H9 (cell line): ENCODE measurements at regions not wholly inside any gene's neighbourhood (a gene's known extent, or its start where the extent isn't known, plus 50 kb on each side); places are given as distances from the start of the nearest gene placed in this dataset.

ENCODE experiments used
- DNase-seq: peaks from one replicate; pipeline ENCODE4 v3.0.0-alpha.2; 2017
- H2AFZ ChIP-seq: one replicate; pipeline ENCODE4 v1.6.1; 2013; ENCODE audit warnings: mild to moderate bottlenecking, low read length, control low read depth, moderate library complexity
- H2AK5ac ChIP-seq: 2 replicates; pipeline ENCODE4 v1.6.1; 2013; ENCODE audit warnings: low read length, control low read depth, mixed read lengths; ENCODE audit not compliant: insufficient read length
- H2BK120ac ChIP-seq: one replicate; pipeline ENCODE4 v1.6.1; 2013; ENCODE audit warnings: low read depth, mild to moderate bottlenecking, low read length, control low read depth, inconsistent platforms; ENCODE audit not compliant: poor library complexity, severe bottlenecking
- H2BK12ac ChIP-seq: 2 replicates; pipeline ENCODE4 v1.6.1; 2013; ENCODE audit warnings: low read length, control low read depth, mixed read lengths, low read depth; ENCODE audit not compliant: insufficient read length
- H2BK15ac ChIP-seq: 2 replicates; pipeline ENCODE4 v1.6.1; 2013; ENCODE audit warnings: low read depth, low read length, control low read depth
- H2BK20ac ChIP-seq: one replicate; pipeline ENCODE4 v1.6.1; 2013; ENCODE audit warnings: low read depth, mild to moderate bottlenecking, low read length, control low read depth, inconsistent platforms; ENCODE audit not compliant: poor library complexity, severe bottlenecking
- H2BK5ac ChIP-seq: 2 replicates; pipeline ENCODE4 v1.6.1; 2013; ENCODE audit warnings: low read length, control low read depth, mixed read lengths; ENCODE audit not compliant: insufficient read length
- H3K14ac ChIP-seq: 2 replicates; pipeline ENCODE4 v1.6.1; 2013; ENCODE audit warnings: low read length, control low read depth; ENCODE audit not compliant: insufficient read depth
- H3K18ac ChIP-seq: 2 replicates; pipeline ENCODE4 v1.6.1; 2013; ENCODE audit warnings: low read depth, mild to moderate bottlenecking, mixed read lengths, low read length, control low read depth; ENCODE audit not compliant: insufficient read length
- H3K23ac ChIP-seq: 2 replicates; pipeline ENCODE4 v1.6.1; 2013; ENCODE audit warnings: low read length, control low read depth, mixed read lengths, low read depth; ENCODE audit not compliant: insufficient read length
- H3K23me2 ChIP-seq: 2 replicates; pipeline ENCODE4 v1.6.1; 2013; ENCODE audit warnings: low read depth, mild to moderate bottlenecking, mixed read lengths, low read length, control low read depth; ENCODE audit not compliant: insufficient read length, poor library complexity, severe bottlenecking
- H3K27ac ChIP-seq: 2 replicates; pipeline ENCODE4 v1.5.1; 2013; ENCODE audit warnings: low read length, control low read depth, mixed read lengths, low read depth; ENCODE audit not compliant: insufficient read length
- H3K27me3 ChIP-seq: 2 replicates; pipeline ENCODE4 v1.6.1; 2013; ENCODE audit warnings: low read length, control low read depth, inconsistent platforms; ENCODE audit not compliant: insufficient read depth
- H3K4ac ChIP-seq: 2 replicates; pipeline ENCODE4 v1.6.1; 2013; ENCODE audit warnings: low read depth, mild to moderate bottlenecking, control low read depth, inconsistent platforms, low read length, moderate library complexity
- H3K4me1 ChIP-seq: 2 replicates; pipeline ENCODE4 v1.6.1; 2013; ENCODE audit warnings: low read length, control low read depth, inconsistent platforms; ENCODE audit not compliant: insufficient read depth
- H3K4me2 ChIP-seq: 2 replicates; pipeline ENCODE4 v1.6.1; 2013; ENCODE audit warnings: low read length, control low read depth, mixed read lengths; ENCODE audit not compliant: insufficient read length, insufficient read depth
- H3K56ac ChIP-seq: 2 replicates; pipeline ENCODE4 v1.6.1; 2013; ENCODE audit warnings: low read depth, mild to moderate bottlenecking, mixed read lengths, low read length, control low read depth; ENCODE audit not compliant: insufficient read length
- H3K79me1 ChIP-seq: 2 replicates; pipeline ENCODE4 v1.6.1; 2013; ENCODE audit warnings: low read depth, mild to moderate bottlenecking, moderate library complexity, low read length, control low read depth, inconsistent platforms; ENCODE audit not compliant: insufficient read depth, poor library complexity, severe bottlenecking
- H3K79me2 ChIP-seq: 2 replicates; pipeline ENCODE4 v1.6.1; 2013; ENCODE audit warnings: low read length, control low read depth, inconsistent platforms; ENCODE audit not compliant: insufficient read depth
- H3K9ac ChIP-seq: 2 replicates; pipeline ENCODE4 v1.6.1; 2013; ENCODE audit warnings: low read length, control low read depth, mixed read lengths; ENCODE audit not compliant: insufficient read length; ENCODE audit errors: extremely low read depth
- H3K9me3 ChIP-seq: one replicate; pipeline ENCODE4 v1.6.1; 2013; ENCODE audit warnings: low read depth, low read length, inconsistent platforms; ENCODE audit not compliant: control insufficient read depth
- H3T11ph ChIP-seq: one replicate; pipeline ENCODE4 v1.6.1; 2013; ENCODE audit warnings: mild to moderate bottlenecking, low read length, control low read depth, inconsistent platforms
- H4K20me1 ChIP-seq: one replicate; pipeline ENCODE4 v1.6.1; 2013; ENCODE audit not compliant: control insufficient read depth, insufficient read length, insufficient read depth
- H4K5ac ChIP-seq: 2 replicates; pipeline ENCODE4 v1.6.1; 2013; ENCODE audit warnings: low read depth, mild to moderate bottlenecking, mixed read lengths, low read length, control low read depth; ENCODE audit not compliant: insufficient read length
- H4K8ac ChIP-seq: replicated peaks from 2 replicates; pipeline ENCODE4 v1.6.1; 2013; ENCODE audit warnings: low read length, control low read depth, mixed read lengths, low read depth; ENCODE audit not compliant: insufficient read length
- H4K91ac ChIP-seq: 2 replicates; pipeline ENCODE4 v1.6.1; 2013; ENCODE audit warnings: low read depth, mild to moderate bottlenecking, moderate library complexity, mixed read lengths, low read length, control low read depth; ENCODE audit not compliant: insufficient read length
- H3K27ac Mint-ChIP-seq, 3 experiments: 2 replicates in 2 of 3; 3 replicates in 1 of 3; pipeline ENCODE4 v1.8.0; 2020 to 2021; ENCODE audit warnings: mixed read lengths in 3 of 3, mild to moderate bottlenecking in 1 of 3, moderate library complexity in 1 of 3
- H3K27me3 Mint-ChIP-seq: 2 replicates; pipeline ENCODE4 v1.8.0; 2021; ENCODE audit warnings: low read depth, mild to moderate bottlenecking, moderate library complexity, mixed read lengths
- H3K36me3 Mint-ChIP-seq, 3 experiments: 2 replicates in 2 of 3; 3 replicates in 1 of 3; pipeline ENCODE4 v1.8.0; 2020 to 2021; ENCODE audit warnings: low read depth in 3 of 3, mixed read lengths in 3 of 3; ENCODE audit not compliant: insufficient read depth in 1 of 3
- H3K4me1 Mint-ChIP-seq, 2 experiments: 2 replicates each; pipeline ENCODE4 v1.8.0; 2020; ENCODE audit warnings: mixed read lengths in 2 of 2
- H3K4me3 Mint-ChIP-seq, 2 experiments: 2 replicates in 1 of 2; 3 replicates in 1 of 2; pipeline ENCODE4 v1.8.0; 2020 to 2021; ENCODE audit warnings: mild to moderate bottlenecking in 2 of 2, mixed read lengths in 2 of 2, moderate library complexity in 1 of 2
- H3K9me3 Mint-ChIP-seq, 2 experiments: 2 replicates in 1 of 2; 3 replicates in 1 of 2; pipeline ENCODE4 v1.8.0; 2020; ENCODE audit warnings: mild to moderate bottlenecking in 2 of 2, mixed read lengths in 2 of 2, moderate library complexity in 1 of 2
- CTCF ChIP-seq: fragments of 200-600 bp; sonication (generic); conservative IDR thresholded peaks from 3 replicates; pipeline ENCODE4 v1.8.0; 2021; ENCODE audit warnings: antibody characterized with exemption, mild to moderate bottlenecking
- WGBS: extraction: QIAGEN DNeasy Blood & Tissue Kit; methylation state at CpG from one replicate; pipeline ENCODE4 v1.1.7; 2013; ENCODE audit warnings: missing lambda C conversion rate, low lambda C conversion rate, mixed read lengths; ENCODE audit not compliant: insufficient read length; ENCODE audit errors: extremely low coverage; 5-methylcytosine and 5-hydroxymethylcytosine counted together

- no peak overlapping the region for H4K8ac ChIP-seq
- H3K18ac ChIP-seq = no peak overlapping the region
- H3K4me2 ChIP-seq = no peak overlapping the region
- TF ChIP-seq CTCF = no peak
- no peak overlapping the region for H2AFZ ChIP-seq
- H4K5ac ChIP-seq = no peak overlapping the region
- no peak overlapping the region for H3K9ac ChIP-seq
- H3K56ac ChIP-seq = no peak overlapping the region
- Mint-ChIP-seq H3K36me3 (no peaks in the 10 kb centered on the region), H3K9me3 (no peaks in the 10 kb centered on the region), H3K27ac (no peak overlapping the region), H3K27me3 (peaks cover 5% of the 10 kb centered on the region), H3K4me3 (no peak overlapping the region), H3K4me1 (no peaks in the 10 kb centered on the region)
- no peak overlapping the region for H3T11ph ChIP-seq
- no CpG with 5 or more reads among the region's 6 CpGs for WGBS
- DNase-seq = no peak
- no peaks in the 10 kb centered on the region for H3K27me3 ChIP-seq
- H4K20me1 ChIP-seq = no peaks in the 10 kb centered on the region
- H2BK20ac ChIP-seq = no peak overlapping the region
- H3K79me1 ChIP-seq = no peaks in the 10 kb centered on the region
- no peaks in the 10 kb centered on the region for H3K23me2 ChIP-seq
- no peak overlapping the region for H3K14ac ChIP-seq
- no peaks in the 10 kb centered on the region for H3K79me2 ChIP-seq
- no peaks in the 10 kb centered on the region for H3K9me3 ChIP-seq
- no peak overlapping the region for H2BK12ac ChIP-seq
- no peak overlapping the region for H2AK5ac ChIP-seq
- no peaks in the 10 kb centered on the region for H3K4me1 ChIP-seq
- H3K4ac ChIP-seq = no peak overlapping the region
- no peak overlapping the region for H2BK5ac ChIP-seq
- H3K27ac ChIP-seq = no peak overlapping the region
- no peak overlapping the region for H2BK15ac ChIP-seq
- no peak overlapping the region for H4K91ac ChIP-seq
- no peak overlapping the region for H3K23ac ChIP-seq
- no peak overlapping the region for H2BK120ac ChIP-seq
Observed at GRCh38 chr14:100982762-100983161, 79.2 kb upstream of the RTL1 start.
